Lung (tissue), 11 donors: ENCODE measurements at regions not wholly inside any gene's neighbourhood (a gene's known extent, or its start where the extent isn't known, plus 50 kb on each side); places are given as distances from the start of the nearest gene placed in this dataset.

Experiments used
- ATAC-seq: fragments of 200-7000 bp; cut with Tn5 transposase; one replicate; pipeline ENCODE4 v1.9.1; 2020; ENCODE audit warnings: moderate number of reproducible peaks; ENCODE audit not compliant: insufficient read depth, low FRiP score
- DNase-seq, 3 donors: peaks; one replicate each; pipeline ENCODE4 v3.0.0-alpha.2; 2013 to 2017
- H3K27ac ChIP-seq, 2 donors: one replicate each; pipeline ENCODE4 v1.5.1; 2013; ENCODE audit warnings: mild to moderate bottlenecking in 2 of 2, moderate library complexity in 2 of 2, control low read depth in 1 of 2, inconsistent platforms in 1 of 2, low read depth in 1 of 2, low read length in 1 of 2
- H3K27me3 ChIP-seq, 3 donors: one replicate each; pipeline ENCODE4 v1.5.1; 2013; ENCODE audit warnings: low read length in 2 of 3; ENCODE audit not compliant: control insufficient read depth in 3 of 3, insufficient read depth in 3 of 3
- H3K36me3 ChIP-seq, 4 donors: one replicate each; pipeline ENCODE4 v1.5.1; 2013; ENCODE audit warnings: low read length in 4 of 4, mild to moderate bottlenecking in 1 of 4, moderate library complexity in 1 of 4; ENCODE audit not compliant: control insufficient read depth in 4 of 4, insufficient read depth in 4 of 4
- H3K4me1 ChIP-seq, 5 donors: one replicate each; pipeline ENCODE4 v1.5.1; 2013; ENCODE audit warnings: low read length in 5 of 5, mild to moderate bottlenecking in 2 of 5, moderate library complexity in 1 of 5; ENCODE audit not compliant: control insufficient read depth in 5 of 5, insufficient read depth in 5 of 5
- H3K4me3 ChIP-seq: one replicate; pipeline ENCODE4 v1.5.1; 2013; ENCODE audit warnings: mild to moderate bottlenecking, control low read depth, moderate library complexity
- H3K9ac ChIP-seq, 2 donors: one replicate each; pipeline ENCODE4 v1.5.1; 2013; ENCODE audit warnings: low read length in 2 of 2, control low read depth in 1 of 2; ENCODE audit not compliant: insufficient read depth in 1 of 2
- H3K9me3 ChIP-seq, 4 donors: one replicate each; pipeline ENCODE4 v1.5.1; 2013; ENCODE audit warnings: low read length in 3 of 4, mild to moderate bottlenecking in 1 of 4, moderate library complexity in 1 of 4; ENCODE audit not compliant: control insufficient read depth in 4 of 4, insufficient read depth in 3 of 4
- WGBS, 2 donors: extraction: QIAGEN DNeasy Blood & Tissue Kit; methylation state at CpG; one replicate each; pipeline ENCODE4 v1.1.7; 2013; 5-methylcytosine and 5-hydroxymethylcytosine counted together
- TF ChIP-seq, protein P1 (sequence below): IDR thresholded peaks from 2 replicates; pipeline ENCODE4 v1.5.1; 2012; ENCODE audit warnings: mild to moderate bottlenecking; ENCODE audit errors: control extremely low read depth, extremely low read depth
- donor health status: control.
- donor health status: control.
- donor health status: Bipolar disorder and iron deficiency.
- donor health status: healthy.
- donor health status: DM: yes; HTN: yes; CAD: no.

GRCh38 chr3:197428117-197428801 lies 127.5 kb downstream of the BDH1 start:
- no peak for ATAC-seq
- no peak overlapping the region for H3K27ac ChIP-seq

GRCh38 chr3:197427021-197427420 lies 128.6 kb upstream of the DLG1 start:
- no peak overlapping the region for H3K4me3 ChIP-seq
- DNase-seq = peak in 1 of 3 donors; percentile 45
- no peak overlapping the region for H3K9ac ChIP-seq
- no peaks in the 10 kb centered on the region for H3K9me3 ChIP-seq
- H3K27ac ChIP-seq = no peak overlapping the region
- TF ChIP-seq, protein P1, sequence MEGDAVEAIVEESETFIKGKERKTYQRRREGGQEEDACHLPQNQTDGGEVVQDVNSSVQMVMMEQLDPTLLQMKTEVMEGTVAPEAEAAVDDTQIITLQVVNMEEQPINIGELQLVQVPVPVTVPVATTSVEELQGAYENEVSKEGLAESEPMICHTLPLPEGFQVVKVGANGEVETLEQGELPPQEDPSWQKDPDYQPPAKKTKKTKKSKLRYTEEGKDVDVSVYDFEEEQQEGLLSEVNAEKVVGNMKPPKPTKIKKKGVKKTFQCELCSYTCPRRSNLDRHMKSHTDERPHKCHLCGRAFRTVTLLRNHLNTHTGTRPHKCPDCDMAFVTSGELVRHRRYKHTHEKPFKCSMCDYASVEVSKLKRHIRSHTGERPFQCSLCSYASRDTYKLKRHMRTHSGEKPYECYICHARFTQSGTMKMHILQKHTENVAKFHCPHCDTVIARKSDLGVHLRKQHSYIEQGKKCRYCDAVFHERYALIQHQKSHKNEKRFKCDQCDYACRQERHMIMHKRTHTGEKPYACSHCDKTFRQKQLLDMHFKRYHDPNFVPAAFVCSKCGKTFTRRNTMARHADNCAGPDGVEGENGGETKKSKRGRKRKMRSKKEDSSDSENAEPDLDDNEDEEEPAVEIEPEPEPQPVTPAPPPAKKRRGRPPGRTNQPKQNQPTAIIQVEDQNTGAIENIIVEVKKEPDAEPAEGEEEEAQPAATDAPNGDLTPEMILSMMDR = no peak
- peaks cover 0 to 29% (median 6%) of the 10 kb centered on the region in 5 donors for H3K4me1 ChIP-seq
- 88 to 92% methylated on average over 8 of the region's 8 CpGs for WGBS, 2 donors
- H3K27me3 ChIP-seq = no peaks in the 10 kb centered on the region
- H3K36me3 ChIP-seq = no peaks in the 10 kb centered on the region
- no peak for ATAC-seq

More at GRCh38 chr3:197428117-197428801, 127.5 kb downstream of the BDH1 start:
- Histone ChIP-seq H3K36me3 (no peaks in the 10 kb centered on the region), H3K27me3 (no peaks in the 10 kb centered on the region), H3K9ac (peak overlapping the region in 1 of 2 donors; percentile 36), H3K4me1 (peaks cover 3 to 38% (median 13%) of the 10 kb centered on the region in 5 donors), H3K4me3 (no peak overlapping the region), H3K9me3 (no peaks in the 10 kb centered on the region)
- WGBS, 2 donors = 29 to 37% methylated on average over 10 of the region's 10 CpGs
- DNase-seq = peak; percentile 39 to 62 (median 49)
- TF ChIP-seq, protein P1 = no peak

DNA sequence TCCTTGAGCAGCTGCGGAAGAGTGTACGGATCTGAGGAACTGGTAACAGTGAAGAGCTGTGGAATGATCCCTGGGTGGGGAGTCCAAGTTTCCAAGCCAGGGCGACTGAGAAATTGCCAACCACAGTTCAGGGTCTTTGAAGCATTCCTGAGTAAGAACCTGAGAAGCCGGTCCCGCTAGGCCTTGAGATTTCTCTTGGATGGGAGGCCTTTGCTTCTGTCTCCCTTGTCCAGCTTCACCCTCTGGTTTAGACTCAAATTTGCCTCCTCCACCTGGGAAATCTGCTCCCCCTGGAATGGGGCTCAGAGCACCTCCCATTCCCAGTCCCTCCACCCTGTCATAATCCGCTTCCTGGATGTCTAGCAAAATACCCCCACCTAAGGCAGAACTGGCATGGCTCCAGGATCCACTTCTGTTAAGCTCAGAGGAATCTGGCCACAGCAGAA lies 127.7 kb upstream of the DLG1 start:
- TF ChIP-seq, protein P1 = no peak
- Histone ChIP-seq H3K4me1 (peaks cover 0 to 21% (median 3%) of the 10 kb centered on the region in 5 donors), H3K9ac (no peak overlapping the region), H3K4me3 (no peak overlapping the region), H3K27me3 (no peaks in the 10 kb centered on the region), H3K9me3 (no peaks in the 10 kb centered on the region), H3K36me3 (no peaks in the 10 kb centered on the region), H3K27ac (no peak overlapping the region)
- DNase-seq (peak; percentile 43 to 60 (median 53)), ATAC-seq (no peak)
- 78 to 93% methylated on average over 6 of the region's 6 CpGs for WGBS, 2 donors
